AG08396 (cell line): ENCODE measurements at regions not wholly inside any gene's neighbourhood (a gene's known extent, or its start where the extent isn't known, plus 50 kb on each side); places are given as distances from the start of the nearest gene placed in this dataset.

Experiments used
- DNase-seq: peaks from one replicate; pipeline ENCODE4 v3.0.0; 2012; ENCODE audit warnings: low spot score, mixed read lengths

- no peak for DNase-seq
These were observed 200.5 kb upstream of the TPM1 start for GRCh38 chr15:62841891-62842559.

- DNase-seq, result no peak
These were observed 199.2 kb upstream of the TPM1 start for GRCh38 chr15:62843311-62843710.

- DNase-seq, result no peak
These were observed 197.8 kb upstream of the TPM1 start for GRCh38 chr15:62844564-62845240.

GRCh38 chr15:62845241-62846126 is 197.1 kb upstream of the TPM1 start:
- DNase-seq, result peak; percentile 20

GRCh38 chr15:62846131-62846804 is 196.3 kb upstream of the TPM1 start:
- DNase-seq, result no peak

GRCh38 chr15:62846805-62847495 is 195.6 kb upstream of the TPM1 start:
- no peak for DNase-seq

- peak; percentile 43 for DNase-seq
These were observed 194.6 kb upstream of the TPM1 start for GRCh38 chr15:62847900-62848489.

GRCh38 chr15:62848632-62849050 is 193.9 kb upstream of the TPM1 start:
- no peak for DNase-seq

- DNase-seq, result no peak
These were observed 193.0 kb upstream of the TPM1 start for GRCh38 chr15:62849316-62850106.

GRCh38 chr15:62850318-62850717 is 192.2 kb upstream of the TPM1 start:
- no peak for DNase-seq

GRCh38 chr15:62850791-62851291 is 191.7 kb upstream of the TPM1 start:
- peak; percentile 56 for DNase-seq

- no peak for DNase-seq
These were observed 189.3 kb upstream of the TPM1 start for GRCh38 chr15:62853114-62853840.

GRCh38 chr15:62853841-62854225 is 188.7 kb upstream of the TPM1 start:
- DNase-seq, result no peak

GRCh38 chr15:62854420-62855084 is 188.0 kb upstream of the TPM1 start:
- DNase-seq, result no peak

GRCh38 chr15:62855085-62855476 is 187.5 kb upstream of the TPM1 start:
- DNase-seq, result no peak

- no peak for DNase-seq
These were observed 185.9 kb upstream of the TPM1 start for GRCh38 chr15:62856466-62857246.

GRCh38 chr15:62857411-62857853 is 185.1 kb upstream of the TPM1 start:
- no peak for DNase-seq

- no peak for DNase-seq
These were observed 184.2 kb upstream of the TPM1 start for GRCh38 chr15:62858343-62858742.
